IMR-90 (cell line): ENCODE measurements at regions not wholly inside any gene's neighbourhood (a gene's known extent, or its start where the extent isn't known, plus 50 kb on each side); places are given as distances from the start of the nearest gene placed in this dataset.

Experiments
- ATAC-seq: fragments of 200-7000 bp; cut with Tn5 transposase; 2 replicates; pipeline ENCODE4 v1.9.1; 2020; ENCODE audit warnings: low read depth, mild to moderate bottlenecking, moderate library complexity
- BruUV-seq: library from RNA; stranded (reverse); fragments of 400-500 nt; replicated peaks from 2 replicates; lab custom pipeline; 2021; lab: Mats Ljungman, UMichigan
- CTCF ChIA-PET: fragments of 300-600 bp; formaldehyde crosslinking; extraction: SDS; loops from one replicate; lab custom pipeline; 2021; ENCODE audit warnings: antibody characterized with exemption; lab: Yijun Ruan, JAX
- POLR2A ChIA-PET: fragments of 300-600 bp; sonication (Branson Sonifier 250); formaldehyde crosslinking; loops from one replicate; lab custom pipeline; 2022; ENCODE audit warnings: antibody characterized with exemption; ENCODE audit not compliant: unreplicated experiment; lab: Charles Lee
- DNase-seq: peaks from one replicate; pipeline ENCODE4 v3.0.0; 2013
- H2AFZ ChIP-seq: replicated peaks from 2 replicates; pipeline ENCODE3; 2013; ENCODE audit warnings: low read length, mild to moderate bottlenecking; ENCODE audit not compliant: poor library complexity
- H2AK5ac ChIP-seq: 2 replicates; pipeline ENCODE4 v1.6.1; 2013; ENCODE audit warnings: low read depth, low read length, inconsistent platforms
- H2AK9ac ChIP-seq: replicated peaks from 2 replicates; pipeline ENCODE3; 2013; ENCODE audit warnings: mild to moderate bottlenecking, low read depth, low read length, moderate library complexity; ENCODE audit not compliant: poor library complexity
- H2BK120ac ChIP-seq: 2 replicates; pipeline ENCODE4 v1.6.1; 2013; ENCODE audit warnings: low read depth, low read length, inconsistent platforms
- H2BK15ac ChIP-seq: 3 replicates; pipeline ENCODE4 v1.6.1; 2013; ENCODE audit warnings: low read depth, low read length, inconsistent platforms
- H2BK20ac ChIP-seq: 2 replicates; pipeline ENCODE4 v1.6.1; 2013; ENCODE audit warnings: low read depth, mild to moderate bottlenecking, inconsistent platforms, low read length, moderate library complexity
- H2BK5ac ChIP-seq: 2 replicates; pipeline ENCODE4 v1.6.1; 2013; ENCODE audit warnings: mild to moderate bottlenecking, low read depth, low read length, inconsistent platforms; ENCODE audit not compliant: poor library complexity, severe bottlenecking
- H3K14ac ChIP-seq: replicated peaks from 2 replicates; pipeline ENCODE4 v1.6.1; 2013; ENCODE audit warnings: low read depth, low read length, inconsistent platforms
- H3K18ac ChIP-seq: 2 replicates; pipeline ENCODE4 v1.6.1; 2013; ENCODE audit warnings: low read depth, low read length, control low read depth
- H3K23ac ChIP-seq: 2 replicates; pipeline ENCODE4 v1.6.1; 2013; ENCODE audit warnings: low read depth, low read length, inconsistent platforms
- H3K27ac ChIP-seq: 2 replicates; pipeline ENCODE4 v1.5.1; 2013; ENCODE audit warnings: mild to moderate bottlenecking, control low read depth, low read length; ENCODE audit not compliant: insufficient read depth
- H3K27me3 ChIP-seq: 2 replicates; pipeline ENCODE4 v1.6.1; 2013; ENCODE audit warnings: low read length; ENCODE audit not compliant: control insufficient read depth, insufficient read depth
- H3K36me3 ChIP-seq: 2 replicates; pipeline ENCODE4 v1.6.1; 2013; ENCODE audit warnings: low read length, mixed read lengths; ENCODE audit not compliant: control insufficient read depth, insufficient read depth
- H3K4ac ChIP-seq: 2 replicates; pipeline ENCODE4 v1.6.1; 2013; ENCODE audit warnings: low read depth, low read length, inconsistent platforms
- H3K4me1 ChIP-seq: 2 replicates; pipeline ENCODE4 v1.6.1; 2013; ENCODE audit warnings: low read length, mixed read lengths; ENCODE audit not compliant: control insufficient read depth, insufficient read depth
- H3K4me2 ChIP-seq: 2 replicates; pipeline ENCODE4 v1.6.1; 2013; ENCODE audit warnings: low read depth, mild to moderate bottlenecking, control low read depth, low read length, moderate library complexity
- H3K4me3 ChIP-seq: 2 replicates; pipeline ENCODE4 v1.5.1; 2013; ENCODE audit warnings: low read depth, mild to moderate bottlenecking, control low read depth, low read length, moderate library complexity; ENCODE audit not compliant: insufficient read depth
- H3K56ac ChIP-seq: 2 replicates; pipeline ENCODE4 v1.6.1; 2013; ENCODE audit warnings: low read length, inconsistent platforms; ENCODE audit not compliant: insufficient read depth; ENCODE audit errors: extremely low read depth
- H3K79me1 ChIP-seq, 2 experiments: 2 replicates each; pipeline ENCODE4 v1.6.1; 2013; ENCODE audit warnings: low read length in 2 of 2, inconsistent platforms in 1 of 2, low read depth in 1 of 2
- H3K9ac ChIP-seq: 2 replicates; pipeline ENCODE4 v1.6.1; 2013; ENCODE audit warnings: low read depth, low read length, control low read depth
- H3K9me1 ChIP-seq: 2 replicates; pipeline ENCODE4 v1.6.1; 2013; ENCODE audit warnings: low read length, inconsistent platforms; ENCODE audit not compliant: insufficient read depth
- H3K9me3 ChIP-seq: 2 replicates; pipeline ENCODE4 v1.6.1; 2013; ENCODE audit warnings: low read length; ENCODE audit not compliant: control insufficient read depth, insufficient read depth
- H4K20me1 ChIP-seq: 2 replicates; pipeline ENCODE4 v1.6.1; 2013; ENCODE audit warnings: low read length, inconsistent platforms; ENCODE audit not compliant: insufficient read depth
- H4K5ac ChIP-seq: 2 replicates; pipeline ENCODE4 v1.6.1; 2013; ENCODE audit warnings: mild to moderate bottlenecking, low read depth, low read length, control low read depth
- H4K8ac ChIP-seq, 2 experiments: 2 replicates each; pipeline ENCODE4 v1.6.1; 2013; ENCODE audit warnings: low read depth in 2 of 2, low read length in 2 of 2, control low read depth in 1 of 2, inconsistent platforms in 1 of 2
- H4K91ac ChIP-seq: 2 replicates; pipeline ENCODE4 v1.6.1; 2013; ENCODE audit warnings: low read depth, low read length, inconsistent platforms; ENCODE audit not compliant: insufficient read depth
- BHLHE40 ChIP-seq: fragments of 150-350 bp; IDR thresholded peaks from 2 replicates; pipeline ENCODE4 v1.6.1; 2016; ENCODE audit warnings: mild to moderate bottlenecking, low read depth, low read length
- CEBPB ChIP-seq: IDR thresholded peaks from 2 replicates; pipeline ENCODE4 v1.6.1; 2012; ENCODE audit warnings: low read depth, low read length, improper control_type of control experiment
- CHD1 ChIP-seq: IDR thresholded peaks from 2 replicates; pipeline ENCODE4 v1.6.1; 2012; ENCODE audit warnings: low read depth, low read length, improper control_type of control experiment
- CTCF ChIP-seq: conservative IDR thresholded peaks from 2 replicates; pipeline ENCODE4 v1.5.1; 2012; ENCODE audit warnings: mild to moderate bottlenecking, low read depth, low read length, improper control_type of control experiment
- ELK1 ChIP-seq: fragments of 150-350 bp; IDR thresholded peaks from 2 replicates; pipeline ENCODE4 v1.6.1; 2016; ENCODE audit warnings: low read depth, mild to moderate bottlenecking, low read length, moderate library complexity, borderline replicate concordance
- FOS ChIP-seq: fragments of 150-350 bp; IDR thresholded peaks from 2 replicates; pipeline ENCODE4 v1.6.1; 2016; ENCODE audit warnings: low read depth, low read length
- MAFK ChIP-seq: IDR thresholded peaks from 2 replicates; pipeline ENCODE4 v1.6.1; 2012; ENCODE audit warnings: low read depth, low read length, improper control_type of control experiment
- MAZ ChIP-seq: IDR thresholded peaks from 2 replicates; pipeline ENCODE4 v1.6.1; 2012; ENCODE audit warnings: low read depth, mild to moderate bottlenecking, low read length, improper control_type of control experiment, moderate library complexity, borderline replicate concordance
- MXI1 ChIP-seq: IDR thresholded peaks from 2 replicates; pipeline ENCODE4 v1.6.1; 2012; ENCODE audit warnings: low read depth, mild to moderate bottlenecking, low read length, moderate library complexity, borderline replicate concordance
- NFE2L2 ChIP-seq: fragments of 150-350 bp; IDR thresholded peaks from 2 replicates; pipeline ENCODE4 v1.6.1; 2016; ENCODE audit warnings: low read depth, mild to moderate bottlenecking, low read length
- POLR2A ChIP-seq: IDR thresholded peaks from 2 replicates; pipeline ENCODE4 v1.6.1; 2012; ENCODE audit warnings: mild to moderate bottlenecking, low read depth, low read length
- RAD21 ChIP-seq: IDR thresholded peaks from 2 replicates; pipeline ENCODE4 v1.6.1; 2012; ENCODE audit warnings: low read length, improper control_type of control experiment
- RCOR1 ChIP-seq: IDR thresholded peaks from 2 replicates; pipeline ENCODE4 v1.6.1; 2012; ENCODE audit warnings: mild to moderate bottlenecking, low read length, improper control_type of control experiment; ENCODE audit not compliant: insufficient replicate concordance
- RFX5 ChIP-seq: IDR thresholded peaks from 2 replicates; pipeline ENCODE4 v1.8.0; 2012; ENCODE audit warnings: low read depth, mild to moderate bottlenecking, low read length, moderate library complexity
- SMC3 ChIP-seq: fragments of 150-350 bp; IDR thresholded peaks from 2 replicates; pipeline ENCODE4 v1.6.1; 2016; ENCODE audit warnings: low read depth, mild to moderate bottlenecking, antibody characterized with exemption, low read length, moderate library complexity
- USF2 ChIP-seq: fragments of 150-350 bp; IDR thresholded peaks from 2 replicates; pipeline ENCODE4 v1.6.1; 2017; ENCODE audit warnings: mild to moderate bottlenecking, antibody characterized with exemption, low read length, low read depth
- WGBS, 2 experiments: methylation state at CpG; one replicate each; pipeline versions ENCODE4 v1.1.5 to v1.1.7; 2013; ENCODE audit warnings: missing lambda C conversion rate in 2 of 2; ENCODE audit not compliant: insufficient read length in 1 of 2; ENCODE audit errors: extremely low coverage in 2 of 2; 5-methylcytosine and 5-hydroxymethylcytosine counted together
- dilution Hi-C: fragments of 300-500 bp; cut with HindIII; formaldehyde crosslinking; loops from one replicate; pipeline ENCODE4 v1.14.3; 2018; ENCODE audit warnings: low sequenced_read_pairs; ENCODE audit not compliant: unreplicated experiment
- in situ Hi-C: fragments of 300-500 bp; cut with MboI; formaldehyde crosslinking; loops from 3 replicates; pipeline ENCODE4 v1.14.3; 2019; ENCODE audit warnings: low sequenced_read_pairs, inconsistent platforms, mixed read lengths
- intact Hi-C: fragments of 100-400 bp; cut with micrococcal nuclease; formaldehyde crosslinking; loops from 2 replicates; pipeline ENCODE4 v1.10.0; 2022

GRCh38 chr9:106616026-106616425, 246.9 kb upstream of the ZNF462 start:
- Histone ChIP-seq H4K5ac (no peak overlapping the region), H3K9me3 (peaks cover 4% of the 10 kb centered on the region; the same call in 1 of the 2 replicates), H2AFZ (no peak overlapping the region), H2BK5ac (no peak overlapping the region), H3K4me1 (no peaks in the 10 kb centered on the region), H3K36me3 (no peaks in the 10 kb centered on the region), H2BK20ac (no peak overlapping the region), H3K4me2 (no peak overlapping the region), H3K18ac (no peak overlapping the region), H3K79me1 (no peaks in the 10 kb centered on the region), H2AK5ac (no peak overlapping the region), H3K4me3 (no peak overlapping the region), H3K9ac (no peak overlapping the region), H3K56ac (no peak overlapping the region), H4K20me1 (no peaks in the 10 kb centered on the region), H2BK120ac (no peak overlapping the region), H3K23ac (no peak overlapping the region), H3K27me3 (no peaks in the 10 kb centered on the region), H2AK9ac (no peak overlapping the region), H3K9me1 (no peaks in the 10 kb centered on the region), H3K14ac (no peak overlapping the region), H4K91ac (no peak overlapping the region), H3K4ac (no peak overlapping the region), H4K8ac (no peak overlapping the region), H3K27ac (no peak overlapping the region), H2BK15ac (no peak overlapping the region)
- ChIA-PET POLR2A (no interaction called here), CTCF (no interaction called here)
- WGBS, 2 experiments = 32% methylated on average over 3 of the region's 6 CpGs; no CpG with 5 or more reads in 1 of the 2 experiments
- in situ Hi-C loops (no loop called here), dilution Hi-C loops (no loop called here), intact Hi-C loops (no loop called here)
- TF ChIP-seq ELK1 = no peak
- no peak for TF ChIP-seq MAFK
- no peak for TF ChIP-seq RCOR1
- TF ChIP-seq NFE2L2 = no peak
- no peak for TF ChIP-seq RFX5
- no peak for TF ChIP-seq RAD21
- TF ChIP-seq CTCF = no peak
- TF ChIP-seq MXI1 = no peak
- TF ChIP-seq POLR2A = no peak
- no peak for TF ChIP-seq BHLHE40
- no peak for TF ChIP-seq CEBPB
- TF ChIP-seq USF2 = no peak
- no peak for TF ChIP-seq CHD1
- TF ChIP-seq FOS = no peak
- TF ChIP-seq SMC3 = no peak
- no peak for TF ChIP-seq MAZ
- ATAC-seq = no peak
- DNase-seq = no peak
- no TSS peak for BruUV-seq
